Heart left ventricle (tissue), 16 donors: ENCODE measurements at regions not wholly inside any gene's neighbourhood (a gene's known extent, or its start where the extent isn't known, plus 50 kb on each side); places are given as distances from the start of the nearest gene placed in this dataset.
"Not testable (repeated sequence)": the region's sequence is repeated elsewhere in the genome, so short reads cannot be mapped to it uniquely, and the experiment has no call there.

Experiments
- ATAC-seq, 4 donors: fragments of 200-7000 bp; cut with Tn5 transposase; one replicate each; pipeline ENCODE4 v1.9.1; 2020 to 2022; ENCODE audit warnings: moderate library complexity in 4 of 4, mild to moderate bottlenecking in 3 of 4, moderate number of reproducible peaks in 1 of 4
- DNase-seq, 5 donors: peaks; one replicate each; pipeline ENCODE4 v3.0.0-alpha.2; 2020
- H3K27ac ChIP-seq, 12 donors: fragments of 200-600 bp; sonication (generic) in 4 of 12; one replicate each; pipeline versions ENCODE4 v1.5.0 to v1.8.0; 2016 to 2022; ENCODE audit warnings: mild to moderate bottlenecking in 2 of 12
- H3K27me3 ChIP-seq, 9 donors: fragments of 200-600 bp; sonication (generic) in 2 of 9; one replicate each; pipeline versions ENCODE4 v1.5.1 to v1.8.0; 2016 to 2022; ENCODE audit warnings: mild to moderate bottlenecking in 3 of 9
- H3K36me3 ChIP-seq, 9 donors: fragments of 200-600 bp; sonication (generic) in 2 of 9; one replicate each; pipeline versions ENCODE4 v1.5.0 to v1.8.0; 2018 to 2022; ENCODE audit warnings: mild to moderate bottlenecking in 2 of 9
- H3K4me1 ChIP-seq, 12 donors: fragments of 200-600 bp; sonication (generic) in 4 of 12; one replicate each; pipeline versions ENCODE4 v1.5.0 to v1.8.0; 2016 to 2022; ENCODE audit warnings: mild to moderate bottlenecking in 3 of 12
- H3K4me3 ChIP-seq, 12 donors: fragments of 200-600 bp; sonication (generic) in 4 of 12; one replicate each; pipeline versions ENCODE4 v1.5.0 to v1.8.0; 2017 to 2022; ENCODE audit warnings: mild to moderate bottlenecking in 9 of 12, moderate library complexity in 4 of 12
- H3K9me3 ChIP-seq, 12 donors: fragments of 200-600 bp; sonication (generic) in 4 of 12; one replicate each; pipeline versions ENCODE4 v1.5.0 to v1.8.0; 2016 to 2022; ENCODE audit warnings: mild to moderate bottlenecking in 1 of 12
- CTCF ChIP-seq, 12 donors: fragments of 200-600 bp; sonication (generic) in 4 of 12; IDR thresholded peaks; one replicate each; pipeline versions ENCODE4 v1.5.0 to v1.8.0; 2018 to 2022; ENCODE audit warnings: antibody characterized with exemption in 12 of 12, mild to moderate bottlenecking in 5 of 12
- POLR2A ChIP-seq, 2 donors: fragments of 450-650 bp; IDR thresholded peaks; one replicate each; pipeline ENCODE4 v1.6.1; 2017; ENCODE audit warnings: antibody characterized with exemption in 2 of 2, mild to moderate bottlenecking in 2 of 2, moderate library complexity in 2 of 2
- whole genome bisulfite sequencing, 4 donors: extraction: QIAGEN DNeasy Blood & Tissue Kit in 2 of 4; methylation state at CpG; one replicate each; pipeline versions ENCODE4 v1.1.5 to v1.1.7; 2013 to 2018; 5-methylcytosine and 5-hydroxymethylcytosine counted together
- intact Hi-C, 10 donors: fragments of 100-400 bp; cut with DNase I; formaldehyde crosslinking; loops; one replicate each; pipeline versions ENCODE4 v1.11.1 to v1.14.2; 2022
- donor health status: ischemic (EF 13 %, LVEDD 7.1; RV severe dilation, severe dysfunction).
- donor health status: healthy with polysubstance abuse.
- donor health status: DM: no; HTN: yes; CAD: no.
- donor health status: DM: no; HTN: no; CAD: no.
- donor health status: ischemic (EF 25% LVEDD 6.9; RV normal size, moderate dysfunction).
- donor health status: ischemic (EF 25% LVEDD 5.7; RV mildly dilated, moderate dysfunction).
- donor health status: healthy.
- donor health status: DM: yes; HTN: yes; CAD: no.
- donor health status: ischemic (EF 35%, LVEDD 5.7; RV mildly dilated, moderate dysfunction).
- donor health status: nonischemic (EF 11% LVEDD 7.7; RV severe dilation, severe dysfunction).
- donor health status: DM: yes; HTN: yes; CAD: no.
- donor health status: PGD.
- donor health status: ischemic (EF 29% LVEDD 5.4; RV normal size, mild dysfunction).
- donor health status: nonischemic (EF 23%, LVEDD 6.1; RV moderate dilation, normal function).

- Histone ChIP-seq H3K27ac (no peak overlapping the region), H3K36me3 (no peaks in the 10 kb centered on the region), H3K4me3 (no peak overlapping the region), H3K27me3 (no peaks in the 10 kb centered on the region), H3K9me3 (no peaks in the 10 kb centered on the region), H3K4me1 (peaks cover 0 to 33% (median 12%) of the 10 kb centered on the region in 12 donors)
- WGBS, 4 donors, result 92 to 98% (median 94%) methylated on average over 2 of the region's 2 CpGs
- ATAC-seq (no peak), DNase-seq (no peak)
- intact Hi-C loops, result no loop called here
- TF ChIP-seq CTCF (IDR thresholded peaks at IDR 0.05), result no peak
- TF ChIP-seq POLR2A (IDR thresholded peaks at IDR 0.05), result no peak
These were observed 90.9 kb upstream of the RNU6-1 start for GRCh38 chr15:67930720-67931119.

DNA sequence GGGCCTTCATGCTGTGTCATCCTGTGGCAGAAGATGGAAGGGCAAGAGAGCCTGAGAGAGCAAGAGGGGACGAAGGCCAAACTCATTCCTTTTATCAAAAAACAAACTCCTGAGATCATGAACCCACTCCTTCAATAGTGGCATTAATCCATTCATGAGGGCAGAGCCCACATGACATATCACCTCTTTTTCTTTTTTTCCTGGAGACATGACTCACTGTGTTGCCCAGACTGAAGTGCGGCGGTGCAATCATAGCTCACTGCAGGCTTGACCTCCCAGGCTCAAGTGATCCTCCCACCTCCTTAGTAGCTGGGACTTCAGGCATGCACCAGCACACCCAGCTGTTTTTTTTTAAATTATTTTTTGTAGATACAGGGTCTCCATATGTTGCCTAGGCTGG lies 92.0 kb upstream of the RNU6-1 start:
- ATAC-seq (no peak), DNase-seq (no peak)
- peaks cover 0 to 32% (median 11%) of the 10 kb centered on the region in 12 donors for H3K4me1 ChIP-seq
- H3K36me3 ChIP-seq, result no peaks in the 10 kb centered on the region
- no peak for TF ChIP-seq CTCF (IDR thresholded peaks at IDR 0.05)
- TF ChIP-seq POLR2A (IDR thresholded peaks at IDR 0.05), result no peak
- H3K27ac ChIP-seq, result no peak overlapping the region
- H3K9me3 ChIP-seq, result no peaks in the 10 kb centered on the region
- H3K27me3 ChIP-seq, result no peaks in the 10 kb centered on the region
- intact Hi-C loops, result no loop called here
- H3K4me3 ChIP-seq, result no peak overlapping the region
- 93 to 97% (median 96%) methylated on average over 3 of the region's 3 CpGs for WGBS, 4 donors

DNA sequence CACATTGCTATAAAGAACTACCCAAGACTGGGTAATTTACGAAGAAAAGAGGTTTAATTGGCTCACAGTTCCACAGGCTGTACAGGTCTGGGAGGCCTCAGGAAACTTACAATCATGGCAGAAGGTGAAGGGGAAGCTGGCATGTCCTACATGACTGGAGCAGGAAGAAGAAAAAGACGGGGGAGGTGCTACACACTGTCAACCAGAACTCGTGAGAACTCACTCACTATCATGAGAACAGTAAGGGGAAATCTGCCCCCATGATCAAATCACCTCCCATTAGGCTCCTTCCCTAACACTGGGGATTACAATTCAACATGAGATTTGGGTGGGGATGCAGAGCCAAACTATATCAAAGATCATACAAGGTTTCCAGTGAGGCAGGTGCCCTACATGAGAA lies 94.3 kb upstream of the RNU6-1 start:
- peaks cover 0 to 15% (median 0%) of the 10 kb centered on the region in 12 donors for H3K4me1 ChIP-seq
- H3K4me3 ChIP-seq, H3K27ac ChIP-seq, ATAC-seq, H3K27me3 ChIP-seq, H3K9me3 ChIP-seq, H3K36me3 ChIP-seq, intact Hi-C loops, DNase-seq: not testable (repeated sequence)
- 67 to 78% (median 70%) methylated on average over 3 of the region's 3 CpGs for WGBS, 4 donors

- TF ChIP-seq POLR2A (IDR thresholded peaks at IDR 0.05) (no peak), CTCF (IDR thresholded peaks at IDR 0.05) (no peak)
- Histone ChIP-seq H3K27me3 (no peaks in the 10 kb centered on the region), H3K4me1 (peaks cover 0 to 15% (median 0%) of the 10 kb centered on the region in 12 donors), H3K27ac (peak overlapping the region in 1 of 12 donors; percentile 47), H3K36me3 (no peaks in the 10 kb centered on the region), H3K9me3 (no peaks in the 10 kb centered on the region), H3K4me3 (no peak overlapping the region)
- DNase-seq (no peak), ATAC-seq (peak; percentile 48 to 71 (median 66))
- intact Hi-C loops, result no loop called here
These were observed 95.4 kb upstream of the RNU6-1 start for GRCh38 chr15:67935244-67935643.

DNA sequence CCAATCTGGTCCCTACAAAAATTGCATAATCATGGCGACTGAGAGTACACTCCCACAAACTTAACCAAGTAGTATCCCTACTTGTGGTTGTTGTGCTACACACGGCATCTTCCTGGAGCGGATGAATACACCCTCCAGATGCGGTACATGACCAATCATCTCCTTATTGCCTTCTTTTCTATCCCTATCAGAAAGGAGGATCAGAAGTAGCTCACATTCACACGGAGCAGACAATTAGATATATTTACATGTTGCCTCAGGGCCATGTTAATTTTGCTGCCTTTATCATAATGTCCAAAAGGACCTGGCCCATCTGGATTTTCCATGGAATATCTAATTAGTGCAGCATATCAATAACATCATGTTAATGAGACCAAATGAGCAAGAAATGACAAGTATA lies 96.4 kb upstream of the RNU6-1 start:
- DNase-seq (no peak), ATAC-seq (no peak)
- intact Hi-C loops, result no loop called here
- H3K9me3 ChIP-seq, result no peaks in the 10 kb centered on the region
- H3K4me3 ChIP-seq, result no peak overlapping the region
- peak overlapping the region in 1 of 12 donors; percentile 47 for H3K27ac ChIP-seq
- H3K4me1 ChIP-seq, result peaks cover 0 to 15% (median 0%) of the 10 kb centered on the region in 12 donors
- no peaks in the 10 kb centered on the region for H3K36me3 ChIP-seq
- 86 to 94% (median 90%) methylated on average over 5 of the region's 5 CpGs for WGBS, 4 donors
- H3K27me3 ChIP-seq, result no peaks in the 10 kb centered on the region
- TF ChIP-seq CTCF (IDR thresholded peaks at IDR 0.05) (no peak), POLR2A (IDR thresholded peaks at IDR 0.05) (no peak)
